HG03439 (cell line): ENCODE measurements at regions not wholly inside any gene's neighbourhood (a gene's known extent, or its start where the extent isn't known, plus 50 kb on each side); places are given as distances from the start of the nearest gene placed in this dataset.
"Not testable (repeated sequence)": the region's sequence is repeated elsewhere in the genome, so short reads cannot be mapped to it uniquely, and the experiment has no call there.

Experiments
- ATAC-seq: cut with Tn5 transposase; IDR thresholded peaks from one replicate; pipeline ENCODE4 v1.9.1; 2021; ENCODE audit warnings: mild to moderate bottlenecking, moderate library complexity; ENCODE audit not compliant: unreplicated experiment

DNA sequence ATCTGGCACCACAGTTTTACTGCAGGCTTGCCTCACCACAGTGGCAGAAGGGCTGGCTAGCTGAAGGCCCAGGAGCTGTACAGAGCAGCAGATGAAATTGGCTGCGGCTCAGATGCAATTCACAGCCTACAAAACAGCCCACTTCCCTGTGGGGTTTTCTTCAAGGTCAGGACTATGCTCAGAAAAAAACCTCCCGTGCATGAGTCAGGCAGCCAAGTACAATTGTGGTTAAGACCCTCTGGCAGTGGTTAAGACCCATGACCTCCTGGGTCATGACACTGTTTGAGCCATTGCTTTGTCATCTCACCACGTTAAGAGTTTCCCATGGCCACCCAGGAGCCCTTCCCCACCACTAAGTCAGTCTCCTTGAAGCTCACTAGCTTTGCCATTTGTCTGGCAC is 276.3 kb downstream of the HNRNPD start:
- ATAC-seq: no peak

DNA sequence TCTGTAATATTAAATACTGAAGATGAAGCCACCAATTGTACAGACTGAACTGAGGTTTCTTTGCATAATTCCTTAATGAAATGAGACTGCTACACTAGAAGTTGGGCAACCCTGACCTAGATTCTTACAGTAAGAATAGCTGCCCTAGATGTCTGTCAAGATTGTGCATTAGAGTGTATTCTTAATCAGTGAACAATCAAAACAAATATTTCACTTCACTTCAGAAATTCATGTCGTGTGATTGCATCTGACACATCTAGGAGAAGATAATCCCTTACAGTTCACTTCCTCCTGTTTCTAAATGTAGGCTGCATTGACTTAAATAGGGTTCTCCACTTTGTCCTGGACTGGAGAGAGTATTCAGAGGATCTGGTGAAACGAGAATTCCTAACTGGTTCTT is 283.1 kb downstream of the HNRNPD start:
- ATAC-seq: no peak

DNA sequence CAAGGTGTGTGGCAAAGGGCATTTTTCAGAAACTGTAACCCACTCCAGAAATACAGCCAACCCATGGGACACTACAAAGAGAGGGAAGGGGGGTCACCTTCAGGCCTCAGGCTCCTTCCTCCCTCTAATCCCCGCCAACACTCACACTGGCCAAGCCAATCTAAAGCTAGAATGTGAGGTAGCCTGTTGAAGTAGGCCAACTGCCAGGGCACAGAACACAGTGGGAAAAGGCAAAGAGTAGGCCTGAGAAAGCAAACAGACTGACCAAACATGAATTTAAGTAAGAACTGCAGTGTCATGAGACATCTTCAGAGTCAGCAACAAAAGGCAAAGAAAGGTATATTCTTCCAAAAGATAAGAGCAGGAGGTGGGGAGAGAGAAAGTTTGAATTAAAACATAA is 289.0 kb downstream of the HNRNPD start:
- no peak for ATAC-seq

DNA sequence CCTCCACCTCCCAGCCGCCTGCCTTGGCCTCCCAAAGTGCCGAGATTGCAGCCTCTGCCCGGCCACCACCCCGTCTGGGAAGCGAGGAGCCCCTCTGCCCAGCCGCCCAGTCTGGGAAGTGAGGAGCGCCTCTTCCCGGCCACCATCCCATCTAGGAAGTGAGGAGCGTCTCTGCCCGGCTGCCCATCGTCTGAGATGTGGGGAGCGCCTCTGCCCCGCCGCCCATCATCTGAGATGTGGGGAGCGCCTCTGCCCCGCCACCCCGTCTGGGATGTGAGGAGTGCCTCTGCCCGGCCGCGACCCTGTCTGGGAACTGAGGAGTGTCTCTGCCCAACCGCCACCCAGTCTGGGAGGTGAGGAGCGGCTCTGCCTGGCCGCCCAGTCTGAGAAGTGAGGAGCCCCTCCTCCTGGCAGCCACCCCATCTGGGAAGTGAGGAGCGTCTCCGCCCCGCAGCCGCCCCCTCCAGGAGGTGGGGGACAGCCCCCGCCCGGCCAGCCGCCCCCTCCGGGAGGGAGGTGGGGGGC is 296.3 kb downstream of the HNRNPD start:
- ATAC-seq: not testable (repeated sequence)

DNA sequence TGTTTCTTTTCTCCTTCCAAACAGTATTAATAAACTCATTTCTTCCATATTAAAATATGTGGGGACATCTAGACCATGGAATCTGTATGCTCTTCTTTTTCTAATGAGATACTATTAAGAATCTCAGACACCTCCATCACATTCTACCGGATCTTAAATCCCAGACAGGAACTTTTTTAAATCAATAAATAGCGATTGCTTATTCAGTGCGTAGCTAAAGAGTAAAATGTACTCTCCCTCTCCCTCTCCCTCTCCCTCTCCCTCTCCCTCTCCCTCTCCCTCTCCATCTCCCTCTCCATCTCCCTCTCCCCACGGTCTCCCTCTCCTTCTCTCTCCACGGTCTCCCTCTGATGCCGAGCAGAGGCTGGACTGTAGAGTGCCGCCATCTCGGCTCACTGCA is 297.0 kb downstream of the HNRNPD start:
- no peak for ATAC-seq

DNA sequence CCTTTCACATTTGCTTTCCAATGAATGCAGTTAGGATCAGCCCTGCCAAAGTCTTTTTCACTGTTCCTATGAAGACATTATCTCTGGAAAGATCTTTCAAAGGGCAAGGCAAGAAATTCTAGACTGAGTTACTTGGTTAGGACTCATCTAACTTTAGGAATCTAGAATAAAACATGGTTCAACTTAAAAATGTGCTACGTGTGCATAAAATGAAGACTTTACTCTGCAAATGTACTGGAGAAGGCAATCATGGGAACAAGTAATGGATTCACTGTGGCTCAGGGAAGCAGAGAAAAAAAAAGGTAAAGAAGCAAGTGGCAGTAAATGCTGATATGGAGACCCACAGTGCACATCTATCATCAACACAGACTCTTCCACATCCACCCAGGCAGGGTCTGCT is 297.4 kb downstream of the HNRNPD start:
- no peak for ATAC-seq

DNA sequence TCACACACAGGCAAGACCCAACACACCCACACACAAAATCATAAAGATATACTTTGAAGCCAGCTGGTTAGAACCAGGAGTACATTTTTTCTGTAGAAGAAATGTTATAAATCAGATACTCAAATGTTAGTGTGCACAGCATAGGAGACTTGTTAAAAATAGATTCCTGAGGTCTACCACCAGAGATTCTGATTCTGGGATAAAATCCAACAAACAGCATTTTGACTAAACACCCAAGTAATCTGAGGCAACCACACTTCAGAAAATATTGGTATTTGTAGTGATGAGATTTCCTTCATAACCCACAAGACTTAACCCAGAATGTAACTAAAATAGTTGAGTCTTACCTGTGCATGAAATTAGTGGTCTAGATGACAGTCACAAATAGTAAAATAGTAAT is 301.8 kb downstream of the HNRNPD start:
- ATAC-seq: no peak

DNA sequence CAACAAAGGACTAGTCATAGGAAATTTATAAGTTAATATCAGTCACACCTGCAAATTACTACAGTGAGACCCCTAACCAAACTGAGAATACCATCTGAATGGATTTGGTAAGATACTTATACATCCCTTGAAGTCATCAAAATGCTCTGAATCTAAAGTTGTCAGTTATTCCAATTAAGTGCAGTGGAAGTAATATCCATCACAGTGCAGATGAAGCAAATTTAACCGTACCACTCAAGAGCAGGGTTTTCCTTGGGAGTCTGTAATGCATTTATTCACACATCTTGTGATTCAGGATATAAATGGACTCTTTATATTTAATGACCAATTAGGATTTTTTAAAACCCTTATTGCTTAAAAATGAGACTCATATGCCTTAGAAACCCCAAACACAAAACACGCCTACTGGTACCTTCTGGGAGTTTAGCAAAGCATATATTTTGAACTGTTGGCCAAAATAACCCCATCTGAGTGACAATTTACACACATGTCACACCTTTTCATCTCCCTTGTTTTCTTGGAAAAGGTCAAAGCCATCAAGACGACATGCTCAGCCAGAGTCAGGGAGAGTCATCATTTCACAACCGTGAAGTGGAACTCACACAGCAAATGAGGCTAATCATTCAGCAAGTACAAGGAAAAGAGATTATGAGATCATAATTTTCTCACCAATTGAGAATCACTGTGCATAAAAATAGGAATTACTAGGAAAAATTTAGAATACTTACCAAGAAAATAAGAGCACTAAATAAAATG is 303.7 kb downstream of the HNRNPD start:
- no peak for ATAC-seq

DNA sequence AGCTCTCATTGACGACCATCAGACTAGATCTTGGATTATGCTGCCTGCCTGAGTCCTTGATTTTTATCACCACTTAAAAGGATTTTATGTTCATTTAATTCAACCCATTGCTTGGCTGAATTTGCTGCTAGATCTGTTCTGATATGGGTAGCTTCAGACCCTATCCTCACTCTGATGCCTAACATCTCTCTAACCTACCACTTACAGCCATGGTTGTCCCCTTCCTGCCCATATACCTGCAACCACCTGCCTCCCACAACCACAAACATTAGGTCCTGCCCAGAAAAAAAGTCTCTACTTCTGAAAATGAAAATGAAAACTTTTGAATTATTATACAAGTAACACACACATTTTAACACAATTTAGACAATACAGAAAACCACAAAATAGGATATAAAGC is 310.8 kb downstream of the HNRNPD start:
- ATAC-seq: no peak

DNA sequence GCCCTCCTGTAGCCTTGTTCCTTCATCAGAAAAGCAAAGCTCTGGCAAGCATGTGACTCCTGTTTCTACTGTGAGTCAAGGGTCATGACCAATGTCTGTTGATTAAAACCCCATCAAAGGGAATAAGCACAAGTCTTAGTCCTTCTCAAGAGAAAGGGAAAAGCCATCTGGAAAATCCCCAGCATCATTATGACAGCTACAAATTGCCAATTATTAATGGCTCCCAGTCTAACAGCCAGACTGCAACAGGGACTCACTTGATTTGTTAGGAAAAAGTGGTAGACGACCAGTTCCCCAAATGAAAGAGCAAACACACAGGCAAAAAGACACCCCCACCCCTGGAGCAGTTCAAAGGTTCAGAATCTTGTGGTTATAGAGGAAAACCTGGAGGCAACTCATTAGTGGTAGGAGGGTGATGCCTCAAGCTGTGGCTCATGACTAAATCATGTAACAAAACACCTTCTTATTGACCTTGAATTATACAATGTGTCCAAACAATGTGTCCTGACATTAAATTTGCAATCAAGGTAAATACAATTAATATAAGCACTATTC is 315.7 kb downstream of the HNRNPD start:
- no peak for ATAC-seq

DNA sequence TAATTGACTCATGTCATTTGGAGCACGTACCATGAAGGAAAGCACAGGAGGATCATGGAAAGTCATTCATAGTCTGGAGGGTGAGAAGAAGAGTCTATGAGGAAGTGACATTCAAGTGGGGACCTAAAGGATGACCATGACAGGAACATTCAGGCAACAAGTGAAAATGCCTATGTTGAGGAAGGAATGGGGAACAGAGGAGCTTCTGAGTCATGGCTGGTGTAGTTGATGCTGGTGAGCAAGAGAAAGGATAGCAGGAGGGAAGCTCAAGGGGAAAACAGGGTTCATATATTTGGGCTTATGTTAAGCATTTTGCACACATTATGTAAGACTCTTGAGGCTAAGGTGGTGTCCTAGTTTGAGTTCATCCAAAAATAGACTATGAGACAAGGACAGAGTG is 318.6 kb downstream of the HNRNPD start:
- no peak for ATAC-seq

DNA sequence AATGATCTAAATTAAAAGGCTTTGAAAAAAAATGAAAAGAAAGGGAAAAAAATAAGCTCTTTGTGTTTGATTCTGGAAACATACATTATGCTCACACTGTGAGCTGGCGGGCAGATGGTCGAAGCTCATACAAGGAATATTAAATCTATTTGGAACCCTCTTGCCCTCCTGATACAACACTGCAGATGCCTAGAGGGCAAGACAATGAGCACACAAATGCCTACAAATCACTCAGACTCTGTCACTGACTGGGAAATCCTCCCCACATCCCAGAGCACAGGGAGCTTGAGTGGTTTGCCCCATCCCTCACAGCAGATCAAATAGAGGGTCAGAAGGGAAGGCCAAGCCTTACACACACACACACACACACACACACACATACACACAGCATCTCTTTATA is 320.4 kb downstream of the HNRNPD start:
- ATAC-seq: no peak

DNA sequence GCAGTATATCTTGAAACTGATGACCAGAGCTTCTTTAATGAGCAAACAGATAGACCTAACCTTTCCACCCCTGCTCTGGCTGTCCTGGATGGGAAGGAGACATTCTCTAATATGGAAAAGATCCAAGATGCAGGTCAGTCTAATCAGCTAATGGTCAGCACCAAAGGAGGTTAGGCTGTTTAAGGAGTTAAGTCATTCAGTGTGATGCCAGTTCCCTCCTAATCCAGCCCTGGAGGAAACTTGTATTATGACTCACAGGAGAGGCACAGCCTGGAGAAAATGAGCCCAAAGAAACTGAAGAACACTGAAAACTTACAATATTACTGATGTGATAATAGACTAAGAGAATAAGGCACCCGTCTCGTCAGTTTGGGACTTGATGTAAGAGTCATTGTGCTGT is 323.0 kb downstream of the HNRNPD start:
- no peak for ATAC-seq

DNA sequence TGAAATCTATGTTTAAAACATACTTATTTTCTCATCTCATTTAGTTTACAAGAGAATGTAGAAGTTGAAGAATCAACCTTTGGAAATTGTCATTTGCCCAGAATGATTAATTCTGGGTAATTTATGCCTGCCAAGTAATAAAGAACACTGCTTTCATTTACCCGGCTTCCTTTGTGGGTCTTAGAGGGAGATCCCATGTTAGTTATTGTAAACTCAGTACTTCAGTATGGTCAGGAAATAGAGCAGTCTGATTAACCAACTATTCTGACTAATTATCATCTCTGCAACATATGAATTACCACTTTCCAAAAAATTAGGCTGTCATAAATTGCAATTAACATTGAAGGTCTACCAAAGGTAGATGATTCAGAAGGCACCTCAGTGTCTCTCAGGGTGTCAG is 324.5 kb downstream of the HNRNPD start:
- no peak for ATAC-seq

DNA sequence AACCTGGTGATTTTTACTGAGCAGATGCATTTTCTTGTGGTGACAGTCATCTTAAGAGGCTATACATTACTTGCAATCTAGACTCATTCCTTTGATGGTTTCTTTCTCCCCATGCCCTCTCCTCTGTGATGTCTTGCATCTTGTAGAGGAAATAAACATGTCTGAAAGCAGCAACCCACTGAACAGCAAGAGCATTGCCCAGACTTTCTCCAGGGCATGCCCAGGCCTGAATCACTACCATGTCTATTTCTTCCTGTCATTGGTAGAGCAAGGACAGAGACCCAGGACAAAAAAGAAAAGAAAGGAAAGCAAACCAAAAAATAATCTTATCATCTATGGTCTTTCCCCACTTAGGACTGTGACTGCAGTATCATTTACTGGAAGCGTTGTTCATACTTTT is 326.1 kb downstream of the HNRNPD start:
- no peak for ATAC-seq

DNA sequence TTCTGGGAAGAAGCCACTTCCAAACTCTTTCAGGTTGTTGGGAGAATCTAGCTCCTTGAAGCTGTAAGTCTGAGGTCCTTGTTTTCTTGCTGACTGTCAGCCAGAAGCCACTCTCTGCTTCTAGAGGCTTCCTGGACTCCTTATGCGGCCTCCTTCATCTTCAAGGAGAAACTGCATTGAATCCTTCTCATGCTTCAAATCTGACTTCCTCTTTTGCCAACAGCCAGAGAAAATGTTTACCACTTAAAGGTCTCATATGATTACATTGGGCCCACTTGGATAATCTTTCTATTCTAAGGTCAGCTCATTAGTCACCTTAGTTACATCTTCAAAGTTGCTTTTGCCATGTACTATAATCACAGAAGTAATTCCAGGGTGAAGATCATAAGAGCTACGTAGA is 327.0 kb downstream of the HNRNPD start:
- no peak for ATAC-seq

DNA sequence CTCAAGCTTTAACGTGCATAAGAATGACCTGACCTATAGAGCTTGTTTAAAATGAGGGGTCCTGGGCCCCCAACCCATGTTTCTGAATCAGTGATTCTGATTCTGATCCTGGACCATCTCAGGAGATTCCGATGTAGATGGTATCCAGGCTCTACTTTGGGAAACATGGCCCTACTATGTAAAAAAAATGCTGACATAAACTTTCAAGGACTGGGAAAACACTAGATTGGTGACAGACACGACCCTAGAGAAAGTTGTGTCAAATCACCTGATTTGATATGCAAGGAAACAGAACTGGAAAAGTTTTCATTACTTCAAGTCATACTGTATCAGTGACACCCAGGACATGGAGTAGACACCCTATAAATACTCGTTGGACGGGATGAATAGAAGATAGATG is 328.5 kb downstream of the HNRNPD start:
- no peak for ATAC-seq

DNA sequence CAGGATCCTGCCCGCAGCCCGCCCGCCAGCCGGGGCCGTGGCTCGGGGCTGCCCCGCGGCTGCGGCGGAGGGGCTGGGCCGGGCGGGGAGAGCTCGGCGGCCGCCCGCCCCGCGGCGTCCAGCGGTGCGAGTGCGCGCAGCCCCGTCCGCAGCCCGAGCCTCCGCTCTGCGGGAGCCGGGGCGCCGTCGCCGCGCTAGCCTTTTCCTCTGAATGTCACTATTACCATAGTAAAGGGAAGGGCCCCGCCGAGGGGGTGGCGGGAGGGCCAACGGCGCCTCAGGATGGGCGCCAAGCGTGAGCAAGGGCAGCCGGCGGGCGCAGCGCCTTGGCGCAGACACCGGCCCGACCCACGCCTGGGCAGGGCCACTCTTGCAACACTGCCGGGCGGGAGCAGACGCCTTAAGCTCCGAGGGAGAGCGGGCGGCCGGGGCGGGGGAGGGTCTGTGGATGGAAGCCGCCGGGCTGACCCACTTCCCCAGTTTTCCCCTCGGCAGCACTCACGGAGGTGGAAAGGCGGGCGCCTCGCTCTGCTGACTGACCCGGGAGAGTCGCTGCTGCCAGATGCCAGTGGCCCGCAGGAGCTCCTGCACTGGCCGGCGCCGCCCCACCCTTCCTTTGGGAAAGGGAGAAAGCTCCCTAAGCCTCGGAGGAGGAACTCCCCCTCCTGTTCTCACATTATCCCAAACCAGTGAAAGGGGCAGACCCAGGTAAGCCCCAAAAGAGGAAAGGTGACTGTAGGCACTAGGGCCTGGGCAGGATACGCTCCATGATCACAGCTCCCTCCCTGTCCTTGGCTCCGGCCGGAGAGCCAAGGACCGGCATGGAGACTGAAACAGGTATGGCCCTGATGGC is 329.4 kb downstream of the HNRNPD start:
- ATAC-seq: no peak

DNA sequence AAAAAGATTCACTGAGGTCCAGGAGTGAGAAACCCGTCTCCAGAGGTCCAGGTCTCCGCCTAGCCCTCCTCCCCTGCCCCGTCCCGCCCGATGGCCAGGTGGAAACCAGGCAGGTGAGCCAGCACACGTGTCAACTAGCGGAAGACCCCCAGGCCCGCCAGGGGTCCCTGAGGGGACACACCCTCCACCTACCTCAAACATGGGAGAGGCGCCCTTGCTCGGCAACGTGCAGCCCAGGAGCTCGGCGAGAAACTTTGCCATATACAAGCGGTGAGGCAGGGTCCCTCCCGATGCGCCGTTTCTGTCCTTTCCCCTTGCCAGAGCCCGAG is 330.0 kb downstream of the HNRNPD start:
- ATAC-seq: no peak

DNA sequence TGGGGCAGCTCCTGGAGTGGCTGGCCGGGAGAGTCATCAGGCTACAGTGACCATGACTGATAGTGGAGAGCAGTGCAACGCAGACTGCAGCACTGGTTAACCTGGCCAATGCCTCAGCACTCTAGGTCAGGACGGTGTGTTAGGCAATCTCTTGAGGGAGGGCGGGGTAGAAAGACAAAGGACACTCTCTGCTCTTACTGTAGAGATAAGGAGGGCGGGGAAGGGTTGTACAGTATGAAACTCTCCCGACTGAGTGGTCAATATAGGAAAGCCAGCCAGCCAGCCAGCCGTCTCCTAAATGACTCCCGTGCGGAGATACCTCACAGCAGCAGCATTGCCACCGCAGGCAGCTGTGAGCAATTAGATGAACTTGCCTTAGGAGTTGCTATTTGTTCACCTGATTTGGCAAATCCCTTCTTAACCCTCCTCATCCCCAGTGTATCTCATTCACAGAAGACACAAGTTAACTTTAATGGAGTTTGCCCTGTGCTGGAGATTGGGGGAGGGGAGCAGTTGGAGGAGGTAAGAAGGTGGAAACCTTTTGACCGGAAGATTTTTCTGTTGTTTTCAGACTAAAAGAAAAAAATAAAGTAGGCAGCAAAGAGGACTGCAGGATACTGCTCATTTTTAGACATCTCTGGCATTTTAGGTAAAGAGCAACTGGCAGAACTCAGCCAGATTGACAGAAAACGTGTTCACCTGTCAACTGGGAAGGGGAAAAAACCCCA is 330.5 kb downstream of the HNRNPD start:
- no peak for ATAC-seq

DNA sequence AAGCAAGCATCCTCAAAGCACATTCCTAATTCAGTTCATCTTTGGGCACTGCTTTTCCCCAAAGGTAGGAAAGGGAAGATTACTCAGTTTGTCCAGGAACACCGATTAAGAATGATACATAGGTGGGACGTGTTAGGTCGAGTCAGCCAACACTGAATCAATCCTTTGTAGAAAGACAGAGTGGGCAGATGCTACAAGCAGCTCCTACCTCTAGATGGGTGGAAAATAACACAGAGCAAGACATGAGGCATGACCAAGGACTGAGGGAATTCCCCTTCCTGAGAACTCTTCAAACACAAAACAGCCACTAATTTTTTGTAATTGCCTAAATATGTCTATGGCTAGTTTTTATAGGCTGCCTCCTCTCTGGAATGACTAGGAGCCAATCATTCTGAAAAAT is 331.7 kb downstream of the HNRNPD start:
- ATAC-seq: no peak
